Mucosa of descending colon (tissue), 3 donors: ENCODE measurements at regions not wholly inside any gene's neighbourhood (a gene's known extent, or its start where the extent isn't known, plus 50 kb on each side); places are given as distances from the start of the nearest gene placed in this dataset.

ENCODE experiments used
- ATAC-seq: fragments of 200-7000 bp; cut with Tn5 transposase; one replicate; pipeline ENCODE4 v1.9.1; 2020; ENCODE audit warnings: mild to moderate bottlenecking, moderate library complexity
- DNase-seq, 3 donors: peaks; one replicate each; pipeline ENCODE4 v3.0.0-alpha.2; 2020
- H3K36me3 ChIP-seq: fragments of 200-600 bp; one replicate; pipeline ENCODE4 v1.8.0; 2021; ENCODE audit warnings: low read depth, mild to moderate bottlenecking
- H3K4me1 ChIP-seq: fragments of 200-600 bp; one replicate; pipeline ENCODE4 v1.8.0; 2021; ENCODE audit warnings: low read depth, mild to moderate bottlenecking
- H3K4me3 ChIP-seq: fragments of 200-600 bp; one replicate; pipeline ENCODE4 v1.8.0; 2021; ENCODE audit warnings: mild to moderate bottlenecking
- H3K9me3 ChIP-seq: fragments of 200-600 bp; one replicate; pipeline ENCODE4 v1.8.0; 2021; ENCODE audit warnings: mild to moderate bottlenecking
- CTCF ChIP-seq: fragments of 200-600 bp; IDR thresholded peaks from one replicate; pipeline ENCODE4 v1.8.0; 2022; ENCODE audit warnings: antibody characterized with exemption, mild to moderate bottlenecking
- intact Hi-C, 2 donors: fragments of 100-400 bp; cut with DNase I in 1 of 2; cut with micrococcal nuclease in 1 of 2; formaldehyde crosslinking; loops; one replicate each; pipeline versions ENCODE4 v1.11.0 to v1.11.1; 2022; cut with DNase I, micrococcal nuclease
- donor health status: DM: no; HTN: no; CAD: no; lungs with moderate emphysema.
- donor health status: DM: no; HTN: no; CAD: no.
- donor health status: DM: no; HTN: yes; CAD: no.

DNA sequence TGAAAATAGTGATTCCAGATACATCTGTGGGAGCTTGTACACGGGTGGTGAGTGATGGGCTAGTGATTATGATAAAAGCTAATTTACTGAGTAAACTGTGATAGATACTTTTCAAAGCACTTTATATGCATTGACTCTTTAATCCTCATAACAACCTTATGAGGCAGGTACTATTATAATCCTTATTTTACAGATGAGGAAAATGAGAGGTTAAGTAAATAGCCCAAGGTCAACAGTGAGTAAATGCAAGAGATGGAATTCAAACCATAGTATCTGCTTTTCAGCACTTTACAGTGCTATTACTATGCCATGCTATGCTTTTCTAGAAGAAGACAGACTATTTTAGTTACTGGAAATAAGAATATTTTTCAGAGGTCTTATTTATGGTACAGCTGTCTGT, 320.9 kb upstream of the CITED2 start:
- intact Hi-C loops, result no loop called here

DNA sequence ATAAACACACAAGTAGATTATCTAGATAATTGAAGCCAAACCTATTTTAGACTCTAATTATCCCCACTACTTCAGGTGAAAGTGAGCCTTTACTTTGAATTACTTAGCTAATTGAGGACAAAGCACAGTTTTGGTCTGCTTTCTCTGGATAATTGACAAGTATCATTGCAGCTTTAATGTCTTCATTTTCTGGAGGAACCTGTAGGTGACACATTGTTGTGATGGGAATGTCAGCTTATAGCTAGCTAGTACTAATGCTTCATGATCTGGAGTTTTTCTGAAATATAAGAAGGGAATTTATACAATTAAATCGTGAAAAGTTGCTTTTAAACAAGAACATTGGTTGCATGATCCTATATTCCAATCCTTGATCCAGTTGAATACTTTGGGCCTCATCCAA, 319.3 kb upstream of the CITED2 start:
- Histone ChIP-seq H3K36me3 (no peaks in the 10 kb centered on the region), H3K4me1 (peaks cover 4% of the 10 kb centered on the region), H3K4me3 (no peak overlapping the region), H3K9me3 (no peaks in the 10 kb centered on the region)
- no peak for TF ChIP-seq CTCF
- ATAC-seq (no peak), DNase-seq (no peak)
- intact Hi-C loops, result no loop called here

More for the DNA sequence above, 320.9 kb upstream of the CITED2 start:
- TF ChIP-seq CTCF, result no peak
- no peaks in the 10 kb centered on the region for H3K9me3 ChIP-seq
- H3K4me3 ChIP-seq, result no peak overlapping the region
- ATAC-seq (no peak), DNase-seq (no peak)
- no peaks in the 10 kb centered on the region for H3K36me3 ChIP-seq
- peaks cover 9% of the 10 kb centered on the region for H3K4me1 ChIP-seq

DNA sequence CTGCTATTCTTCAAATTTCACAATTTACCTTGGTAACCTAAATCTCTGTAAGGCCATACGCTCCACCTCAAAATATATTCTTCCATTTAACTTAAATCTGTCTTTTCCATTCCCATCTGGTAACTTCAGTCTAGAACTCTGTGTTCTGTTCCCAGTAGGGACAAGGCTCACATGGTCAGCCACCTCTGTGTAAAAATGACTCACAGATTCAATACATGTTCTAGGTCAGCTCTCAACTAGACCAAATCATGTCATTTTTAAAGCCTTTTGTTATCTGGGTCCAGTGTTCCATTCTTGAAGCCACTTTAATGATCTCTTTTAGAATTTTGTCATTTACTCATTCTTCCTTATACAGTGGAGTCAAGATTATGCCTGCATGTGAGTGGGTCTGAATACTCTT, 315.6 kb upstream of the CITED2 start:
- H3K9me3 ChIP-seq, result no peaks in the 10 kb centered on the region

GRCh38 chr6:139687055-139687454, 312.6 kb upstream of the CITED2 start:
- no peak for TF ChIP-seq CTCF
- no peak for ATAC-seq
- intact Hi-C loops, result no loop called here

More for the DNA sequence above, 315.6 kb upstream of the CITED2 start:
- no peaks in the 10 kb centered on the region for H3K4me1 ChIP-seq
- ATAC-seq (peak; percentile 38), DNase-seq (no peak)
- intact Hi-C loops, result no loop called here
- H3K4me3 ChIP-seq, result no peak overlapping the region
- no peaks in the 10 kb centered on the region for H3K36me3 ChIP-seq
- TF ChIP-seq CTCF, result no peak

GRCh38 chr6:139686308-139686707, 311.9 kb upstream of the CITED2 start:
- Histone ChIP-seq H3K9me3 (no peaks in the 10 kb centered on the region), H3K4me3 (no peak overlapping the region), H3K4me1 (no peaks in the 10 kb centered on the region), H3K36me3 (no peaks in the 10 kb centered on the region)
- no peak for DNase-seq
- TF ChIP-seq CTCF, result no peak
- intact Hi-C loops, result no loop called here
- no peak for ATAC-seq

More at GRCh38 chr6:139687055-139687454, 312.6 kb upstream of the CITED2 start:
- Histone ChIP-seq H3K36me3 (no peaks in the 10 kb centered on the region), H3K4me3 (no peak overlapping the region), H3K9me3 (no peaks in the 10 kb centered on the region), H3K4me1 (no peaks in the 10 kb centered on the region)
- no peak for DNase-seq

- no peaks in the 10 kb centered on the region for H3K9me3 ChIP-seq
- DNase-seq (no peak), ATAC-seq (no peak)
- intact Hi-C loops, result no loop called here
- no peak for TF ChIP-seq CTCF
- no peaks in the 10 kb centered on the region for H3K4me1 ChIP-seq
- no peaks in the 10 kb centered on the region for H3K36me3 ChIP-seq
- no peak overlapping the region for H3K4me3 ChIP-seq
These were observed 310.6 kb upstream of the CITED2 start for GRCh38 chr6:139685009-139685408.
